IMR-90 (cell line): ENCODE measurements at regions not wholly inside any gene's neighbourhood (a gene's known extent, or its start where the extent isn't known, plus 50 kb on each side); places are given as distances from the start of the nearest gene placed in this dataset.

Experiments used
- ATAC-seq: fragments of 200-7000 bp; cut with Tn5 transposase; 2 replicates; pipeline ENCODE4 v1.9.1; 2020; ENCODE audit warnings: low read depth, mild to moderate bottlenecking, moderate library complexity
- BruUV-seq: library from RNA; stranded (reverse); fragments of 400-500 nt; replicated peaks from 2 replicates; lab custom pipeline; 2021; lab: Mats Ljungman, UMichigan
- CTCF ChIA-PET: fragments of 300-600 bp; formaldehyde crosslinking; extraction: SDS; loops from one replicate; lab custom pipeline; 2021; ENCODE audit warnings: antibody characterized with exemption; lab: Yijun Ruan, JAX
- POLR2A ChIA-PET: fragments of 300-600 bp; sonication (Branson Sonifier 250); formaldehyde crosslinking; loops from one replicate; lab custom pipeline; 2022; ENCODE audit warnings: antibody characterized with exemption; ENCODE audit not compliant: unreplicated experiment; lab: Charles Lee
- DNase-seq: peaks from one replicate; pipeline ENCODE4 v3.0.0; 2013
- H2AFZ ChIP-seq: replicated peaks from 2 replicates; pipeline ENCODE3; 2013; ENCODE audit warnings: low read length, mild to moderate bottlenecking; ENCODE audit not compliant: poor library complexity
- H2AK5ac ChIP-seq: 2 replicates; pipeline ENCODE4 v1.6.1; 2013; ENCODE audit warnings: low read depth, low read length, inconsistent platforms
- H2AK9ac ChIP-seq: replicated peaks from 2 replicates; pipeline ENCODE3; 2013; ENCODE audit warnings: mild to moderate bottlenecking, low read depth, low read length, moderate library complexity; ENCODE audit not compliant: poor library complexity
- H2BK120ac ChIP-seq: 2 replicates; pipeline ENCODE4 v1.6.1; 2013; ENCODE audit warnings: low read depth, low read length, inconsistent platforms
- H2BK15ac ChIP-seq: 3 replicates; pipeline ENCODE4 v1.6.1; 2013; ENCODE audit warnings: low read depth, low read length, inconsistent platforms
- H2BK20ac ChIP-seq: 2 replicates; pipeline ENCODE4 v1.6.1; 2013; ENCODE audit warnings: low read depth, mild to moderate bottlenecking, inconsistent platforms, low read length, moderate library complexity
- H2BK5ac ChIP-seq: 2 replicates; pipeline ENCODE4 v1.6.1; 2013; ENCODE audit warnings: mild to moderate bottlenecking, low read depth, low read length, inconsistent platforms; ENCODE audit not compliant: poor library complexity, severe bottlenecking
- H3K14ac ChIP-seq: replicated peaks from 2 replicates; pipeline ENCODE4 v1.6.1; 2013; ENCODE audit warnings: low read depth, low read length, inconsistent platforms
- H3K18ac ChIP-seq: 2 replicates; pipeline ENCODE4 v1.6.1; 2013; ENCODE audit warnings: low read depth, low read length, control low read depth
- H3K23ac ChIP-seq: 2 replicates; pipeline ENCODE4 v1.6.1; 2013; ENCODE audit warnings: low read depth, low read length, inconsistent platforms
- H3K27ac ChIP-seq: 2 replicates; pipeline ENCODE4 v1.5.1; 2013; ENCODE audit warnings: mild to moderate bottlenecking, control low read depth, low read length; ENCODE audit not compliant: insufficient read depth
- H3K27me3 ChIP-seq: 2 replicates; pipeline ENCODE4 v1.6.1; 2013; ENCODE audit warnings: low read length; ENCODE audit not compliant: control insufficient read depth, insufficient read depth
- H3K36me3 ChIP-seq: 2 replicates; pipeline ENCODE4 v1.6.1; 2013; ENCODE audit warnings: low read length, mixed read lengths; ENCODE audit not compliant: control insufficient read depth, insufficient read depth
- H3K4ac ChIP-seq: 2 replicates; pipeline ENCODE4 v1.6.1; 2013; ENCODE audit warnings: low read depth, low read length, inconsistent platforms
- H3K4me1 ChIP-seq: 2 replicates; pipeline ENCODE4 v1.6.1; 2013; ENCODE audit warnings: low read length, mixed read lengths; ENCODE audit not compliant: control insufficient read depth, insufficient read depth
- H3K4me2 ChIP-seq: 2 replicates; pipeline ENCODE4 v1.6.1; 2013; ENCODE audit warnings: low read depth, mild to moderate bottlenecking, control low read depth, low read length, moderate library complexity
- H3K4me3 ChIP-seq: 2 replicates; pipeline ENCODE4 v1.5.1; 2013; ENCODE audit warnings: low read depth, mild to moderate bottlenecking, control low read depth, low read length, moderate library complexity; ENCODE audit not compliant: insufficient read depth
- H3K56ac ChIP-seq: 2 replicates; pipeline ENCODE4 v1.6.1; 2013; ENCODE audit warnings: low read length, inconsistent platforms; ENCODE audit not compliant: insufficient read depth; ENCODE audit errors: extremely low read depth
- H3K79me1 ChIP-seq, 2 experiments: 2 replicates each; pipeline ENCODE4 v1.6.1; 2013; ENCODE audit warnings: low read length in 2 of 2, inconsistent platforms in 1 of 2, low read depth in 1 of 2
- H3K9ac ChIP-seq: 2 replicates; pipeline ENCODE4 v1.6.1; 2013; ENCODE audit warnings: low read depth, low read length, control low read depth
- H3K9me1 ChIP-seq: 2 replicates; pipeline ENCODE4 v1.6.1; 2013; ENCODE audit warnings: low read length, inconsistent platforms; ENCODE audit not compliant: insufficient read depth
- H3K9me3 ChIP-seq: 2 replicates; pipeline ENCODE4 v1.6.1; 2013; ENCODE audit warnings: low read length; ENCODE audit not compliant: control insufficient read depth, insufficient read depth
- H4K20me1 ChIP-seq: 2 replicates; pipeline ENCODE4 v1.6.1; 2013; ENCODE audit warnings: low read length, inconsistent platforms; ENCODE audit not compliant: insufficient read depth
- H4K5ac ChIP-seq: 2 replicates; pipeline ENCODE4 v1.6.1; 2013; ENCODE audit warnings: mild to moderate bottlenecking, low read depth, low read length, control low read depth
- H4K8ac ChIP-seq, 2 experiments: 2 replicates each; pipeline ENCODE4 v1.6.1; 2013; ENCODE audit warnings: low read depth in 2 of 2, low read length in 2 of 2, control low read depth in 1 of 2, inconsistent platforms in 1 of 2
- H4K91ac ChIP-seq: 2 replicates; pipeline ENCODE4 v1.6.1; 2013; ENCODE audit warnings: low read depth, low read length, inconsistent platforms; ENCODE audit not compliant: insufficient read depth
- BHLHE40 ChIP-seq: fragments of 150-350 bp; IDR thresholded peaks from 2 replicates; pipeline ENCODE4 v1.6.1; 2016; ENCODE audit warnings: mild to moderate bottlenecking, low read depth, low read length
- CEBPB ChIP-seq: IDR thresholded peaks from 2 replicates; pipeline ENCODE4 v1.6.1; 2012; ENCODE audit warnings: low read depth, low read length, improper control_type of control experiment
- CHD1 ChIP-seq: IDR thresholded peaks from 2 replicates; pipeline ENCODE4 v1.6.1; 2012; ENCODE audit warnings: low read depth, low read length, improper control_type of control experiment
- ELK1 ChIP-seq: fragments of 150-350 bp; IDR thresholded peaks from 2 replicates; pipeline ENCODE4 v1.6.1; 2016; ENCODE audit warnings: low read depth, mild to moderate bottlenecking, low read length, moderate library complexity, borderline replicate concordance
- NFE2L2 ChIP-seq: fragments of 150-350 bp; IDR thresholded peaks from 2 replicates; pipeline ENCODE4 v1.6.1; 2016; ENCODE audit warnings: low read depth, mild to moderate bottlenecking, low read length
- SMC3 ChIP-seq: fragments of 150-350 bp; IDR thresholded peaks from 2 replicates; pipeline ENCODE4 v1.6.1; 2016; ENCODE audit warnings: low read depth, mild to moderate bottlenecking, antibody characterized with exemption, low read length, moderate library complexity
- WGBS, 2 experiments: methylation state at CpG; one replicate each; pipeline versions ENCODE4 v1.1.5 to v1.1.7; 2013; ENCODE audit warnings: missing lambda C conversion rate in 2 of 2; ENCODE audit not compliant: insufficient read length in 1 of 2; ENCODE audit errors: extremely low coverage in 2 of 2; 5-methylcytosine and 5-hydroxymethylcytosine counted together
- dilution Hi-C: fragments of 300-500 bp; cut with HindIII; formaldehyde crosslinking; loops from one replicate; pipeline ENCODE4 v1.14.3; 2018; ENCODE audit warnings: low sequenced_read_pairs; ENCODE audit not compliant: unreplicated experiment
- in situ Hi-C: fragments of 300-500 bp; cut with MboI; formaldehyde crosslinking; loops from 3 replicates; pipeline ENCODE4 v1.14.3; 2019; ENCODE audit warnings: low sequenced_read_pairs, inconsistent platforms, mixed read lengths
- intact Hi-C: fragments of 100-400 bp; cut with micrococcal nuclease; formaldehyde crosslinking; loops from 2 replicates; pipeline ENCODE4 v1.10.0; 2022

GRCh38 chr20:57083072-57083471 lies 183.4 kb downstream of the BMP7 start:
- Histone ChIP-seq H3K79me1 (no peaks in the 10 kb centered on the region), H2AFZ (no peak overlapping the region), H4K5ac (no peak overlapping the region), H3K36me3 (no peaks in the 10 kb centered on the region), H3K4me1 (no peaks in the 10 kb centered on the region), H3K27me3 (no peaks in the 10 kb centered on the region), H2BK15ac (no peak overlapping the region), H3K9me1 (no peaks in the 10 kb centered on the region), H4K91ac (no peak overlapping the region), H3K27ac (no peak overlapping the region), H4K8ac (no peak overlapping the region), H4K20me1 (no peaks in the 10 kb centered on the region), H3K4me2 (no peak overlapping the region), H3K23ac (no peak overlapping the region), H2BK5ac (no peak overlapping the region), H2AK5ac (no peak overlapping the region), H3K9me3 (peaks cover 19% of the 10 kb centered on the region), H2BK20ac (no peak overlapping the region), H3K9ac (no peak overlapping the region), H3K4ac (no peak overlapping the region), H2BK120ac (no peak overlapping the region), H2AK9ac (no peak overlapping the region), H3K18ac (no peak overlapping the region), H3K4me3 (no peak overlapping the region), H3K56ac (no peak overlapping the region), H3K14ac (no peak overlapping the region)
- intact Hi-C loops (no loop called here), dilution Hi-C loops (no loop called here), in situ Hi-C loops (no loop called here)
- ChIA-PET POLR2A (no interaction called here), CTCF (no interaction called here)
- ATAC-seq = no peak
- no peak for TF ChIP-seq NFE2L2
- TF ChIP-seq BHLHE40 = no peak
- TF ChIP-seq CEBPB = no peak
- TF ChIP-seq SMC3 = no peak
- TF ChIP-seq CHD1 = no peak
- TF ChIP-seq ELK1 = no peak
- DNase-seq = no peak
- no TSS peak for BruUV-seq
- WGBS, 2 experiments = 91% methylated on average over 7 of the region's 9 CpGs; no CpG with 5 or more reads in 1 of the 2 experiments
